Liver (tissue), 7 donors: ENCODE measurements at regions not wholly inside any gene's neighbourhood (a gene's known extent, or its start where the extent isn't known, plus 50 kb on each side); places are given as distances from the start of the nearest gene placed in this dataset.

Source experiments
- DNase-seq: peaks from one replicate; pipeline ENCODE4 v3.0.0-alpha.2; 2017; ENCODE audit warnings: low spot score
- H3K27ac ChIP-seq, 2 donors: one replicate each; pipeline ENCODE4 v1.7.0; 2013; ENCODE audit warnings: inconsistent platforms in 2 of 2, low read length in 2 of 2, control low read depth in 1 of 2, low read depth in 1 of 2, mild to moderate bottlenecking in 1 of 2
- H3K27me3 ChIP-seq, 4 donors: one replicate each; pipeline versions ENCODE4 v1.6.1 to v1.7.0; 2013; ENCODE audit warnings: low read length in 3 of 4, inconsistent platforms in 1 of 4, mild to moderate bottlenecking in 1 of 4, moderate library complexity in 1 of 4; ENCODE audit not compliant: control insufficient read depth in 4 of 4, insufficient read depth in 4 of 4
- H3K36me3 ChIP-seq, 4 donors: one replicate each; pipeline versions ENCODE4 v1.6.1 to v1.7.0; 2013; ENCODE audit warnings: low read length in 3 of 4, mild to moderate bottlenecking in 3 of 4, low read depth in 1 of 4, moderate library complexity in 1 of 4; ENCODE audit not compliant: control insufficient read depth in 4 of 4, insufficient read depth in 3 of 4
- H3K4me1 ChIP-seq, 4 donors: one replicate each; pipeline versions ENCODE4 v1.6.1 to v1.7.0; 2013; ENCODE audit warnings: low read length in 3 of 4, mild to moderate bottlenecking in 3 of 4, moderate library complexity in 1 of 4; ENCODE audit not compliant: control insufficient read depth in 4 of 4, insufficient read depth in 4 of 4
- H3K4me3 ChIP-seq, 3 donors: one replicate each; pipeline versions ENCODE4 v1.6.1 to v1.7.0; 2013; ENCODE audit warnings: low read length in 3 of 3, control low read depth in 1 of 3, low read depth in 1 of 3, mild to moderate bottlenecking in 1 of 3
- H3K9ac ChIP-seq, 2 donors: one replicate each; pipeline ENCODE4 v1.7.0; 2013; ENCODE audit warnings: low read length in 2 of 2, mild to moderate bottlenecking in 2 of 2, moderate library complexity in 2 of 2, control low read depth in 1 of 2, low read depth in 1 of 2
- H3K9me3 ChIP-seq, 4 donors: one replicate each; pipeline versions ENCODE4 v1.6.1 to v1.7.0; 2013; ENCODE audit warnings: low read length in 3 of 4; ENCODE audit not compliant: control insufficient read depth in 4 of 4
- CTCF ChIP-seq: fragments of 150-350 bp; IDR thresholded peaks from 2 replicates; pipeline ENCODE4 v1.5.1; 2017; ENCODE audit warnings: improper control_type of control experiment, low read depth, low read length; ENCODE audit not compliant: missing input control
- EGR1 ChIP-seq, 2 donors: IDR thresholded peaks; 2 replicates each; pipeline ENCODE4 v1.6.1; 2016 to 2018; ENCODE audit warnings: antibody characterized with exemption in 2 of 2, low read depth in 2 of 2
- FOXA1 ChIP-seq: IDR thresholded peaks from 2 replicates; pipeline ENCODE4 v1.6.1; 2016; ENCODE audit warnings: antibody characterized with exemption
- FOXA2 ChIP-seq: IDR thresholded peaks from 2 replicates; pipeline ENCODE4 v1.6.1; 2016; ENCODE audit warnings: antibody characterized with exemption
- GABPA ChIP-seq, 2 donors: IDR thresholded peaks in 1 of 2; conservative IDR thresholded peaks in 1 of 2; 2 replicates each; pipeline ENCODE4 v1.6.1; 2016; ENCODE audit warnings: antibody characterized with exemption in 2 of 2, mild to moderate bottlenecking in 1 of 2, moderate library complexity in 1 of 2
- HNF4A ChIP-seq, 2 donors: conservative IDR thresholded peaks; 2 replicates each; pipeline ENCODE4 v1.6.1; 2016; ENCODE audit warnings: antibody characterized with exemption in 2 of 2, mild to moderate bottlenecking in 2 of 2
- HNF4G ChIP-seq: IDR thresholded peaks from 2 replicates; pipeline ENCODE4 v1.6.1; 2016; ENCODE audit warnings: antibody characterized with exemption
- JUND ChIP-seq, 2 donors: IDR thresholded peaks; 2 replicates each; pipeline ENCODE4 v1.6.1; 2016; ENCODE audit warnings: antibody characterized with exemption in 2 of 2
- MAX ChIP-seq: IDR thresholded peaks from 2 replicates; pipeline ENCODE4 v1.6.1; 2016; ENCODE audit warnings: antibody characterized with exemption
- NR2F2 ChIP-seq: IDR thresholded peaks from 2 replicates; pipeline ENCODE4 v1.6.1; 2016; ENCODE audit warnings: antibody characterized with exemption
- RAD21 ChIP-seq, 2 donors: IDR thresholded peaks; 2 replicates each; pipeline ENCODE4 v1.6.1; 2016; ENCODE audit warnings: antibody characterized with exemption in 2 of 2, mild to moderate bottlenecking in 2 of 2
- REST ChIP-seq: IDR thresholded peaks from 2 replicates; pipeline ENCODE4 v1.6.1; 2016; ENCODE audit warnings: antibody characterized with exemption, mild to moderate bottlenecking
- RXRA ChIP-seq, 2 donors: IDR thresholded peaks; 2 replicates each; pipeline ENCODE4 v1.6.1; 2017 to 2018; ENCODE audit warnings: antibody characterized with exemption in 2 of 2, mild to moderate bottlenecking in 1 of 2
- SP1 ChIP-seq: IDR thresholded peaks from 2 replicates; pipeline ENCODE4 v1.6.1; 2018; ENCODE audit warnings: antibody characterized with exemption, mild to moderate bottlenecking
- TAF1 ChIP-seq: conservative IDR thresholded peaks from 2 replicates; pipeline ENCODE4 v1.6.1; 2016; ENCODE audit warnings: antibody characterized with exemption, mild to moderate bottlenecking
- YY1 ChIP-seq: IDR thresholded peaks from 2 replicates; pipeline ENCODE4 v1.6.1; 2016; ENCODE audit warnings: antibody characterized with exemption, mild to moderate bottlenecking
- ZBTB33 ChIP-seq: IDR thresholded peaks from 2 replicates; pipeline ENCODE4 v1.6.1; 2016; ENCODE audit warnings: antibody characterized with exemption
- TF ChIP-seq, protein P1 (sequence below): IDR thresholded peaks from 2 replicates; pipeline ENCODE4 v1.6.1; 2016; ENCODE audit warnings: antibody characterized with exemption
- donor health status: healthy.
- donor health status: healthy.
- donor health status: healthy.
- donor health status: healthy.

DNA sequence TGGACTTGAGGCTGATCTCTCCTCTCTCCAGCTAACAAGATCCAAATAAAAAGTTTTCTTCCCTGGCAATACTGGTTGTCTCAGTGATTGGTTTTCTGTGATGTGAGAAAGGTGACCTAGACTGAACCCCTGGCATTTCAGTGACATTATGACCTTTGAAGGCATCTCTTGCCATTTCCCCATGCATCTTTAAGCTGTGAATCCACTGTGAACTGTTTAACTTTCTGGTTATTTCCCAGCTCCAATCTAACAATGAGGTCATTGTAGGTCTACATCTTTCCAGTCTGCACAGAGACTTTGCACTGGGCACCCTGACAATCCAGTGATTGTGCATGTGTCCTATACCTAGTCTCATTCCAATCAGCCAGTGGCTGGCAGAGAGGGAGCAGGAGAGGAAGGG is 155.9 kb upstream of the NUDT4 start:
- no peak for TF ChIP-seq GABPA (IDR thresholded peaks at IDR 0.05 in 1 of 2, conservative IDR thresholded peaks at IDR 0.05 in 1 of 2)
- no peak for TF ChIP-seq RXRA (IDR thresholded peaks at IDR 0.05)
- TF ChIP-seq JUND (IDR thresholded peaks at IDR 0.05): no peak
- TF ChIP-seq TAF1: no peak
- TF ChIP-seq REST: no peak
- no peak for TF ChIP-seq FOXA1
- no peak for TF ChIP-seq YY1
- TF ChIP-seq SP1: no peak
- TF ChIP-seq NR2F2: no peak
- no peak for TF ChIP-seq MAX
- TF ChIP-seq HNF4A (conservative IDR thresholded peaks at IDR 0.05): no peak
- TF ChIP-seq, protein P1, sequence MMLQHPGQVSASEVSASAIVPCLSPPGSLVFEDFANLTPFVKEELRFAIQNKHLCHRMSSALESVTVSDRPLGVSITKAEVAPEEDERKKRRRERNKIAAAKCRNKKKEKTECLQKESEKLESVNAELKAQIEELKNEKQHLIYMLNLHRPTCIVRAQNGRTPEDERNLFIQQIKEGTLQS: no peak
- TF ChIP-seq EGR1 (IDR thresholded peaks at IDR 0.05; ENCODE audit: low read depth in 2 of 2): no peak
- no peak for TF ChIP-seq FOXA2
- TF ChIP-seq ZBTB33: no peak
- no peak for TF ChIP-seq HNF4G
- no peak for TF ChIP-seq RAD21 (IDR thresholded peaks at IDR 0.05)
- no peak for TF ChIP-seq CTCF
- H3K4me1 ChIP-seq: no peaks in the 10 kb centered on the region
- H3K4me3 ChIP-seq: no peak overlapping the region
- H3K27me3 ChIP-seq: no peaks in the 10 kb centered on the region
- H3K9ac ChIP-seq: no peak overlapping the region
- no peaks in the 10 kb centered on the region for H3K36me3 ChIP-seq
- H3K27ac ChIP-seq: no peak overlapping the region
- peaks cover 0 to 5% (median 0%) of the 10 kb centered on the region in 4 donors for H3K9me3 ChIP-seq
- no peak for DNase-seq
